Pons (tissue), 1 donor: ENCODE measurements at regions not wholly inside any gene's neighbourhood (a gene's known extent, or its start where the extent isn't known, plus 50 kb on each side); places are given as distances from the start of the nearest gene placed in this dataset.
"Not testable (repeated sequence)": the region's sequence is repeated elsewhere in the genome, so short reads cannot be mapped to it uniquely, and the experiment has no call there.

ENCODE experiments used
- DNase-seq: peaks from one replicate; pipeline ENCODE4 v3.0.0-alpha.2; 2016; ENCODE audit warnings: low spot score

DNA sequence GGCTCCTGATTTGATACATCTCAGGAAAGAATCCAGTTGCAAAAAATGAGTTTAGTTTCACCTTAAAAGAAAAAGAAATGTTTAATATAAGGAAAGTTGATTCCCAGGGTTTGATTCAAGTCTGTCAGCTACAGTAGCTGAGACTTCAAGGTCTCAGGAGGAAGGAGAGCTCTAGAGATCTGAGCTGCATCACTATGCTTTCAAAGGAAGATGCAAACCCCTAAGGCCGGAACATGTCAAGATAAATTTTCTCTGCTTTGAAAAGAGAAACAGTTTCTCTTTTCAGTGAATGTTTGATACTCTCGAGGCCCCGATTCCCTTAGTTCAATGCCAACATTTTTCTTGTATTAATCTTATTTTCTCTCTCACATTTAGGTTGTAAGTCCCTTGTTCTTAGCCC, 128.6 kb downstream of the RGPD3 start:
- no peak for DNase-seq

DNA sequence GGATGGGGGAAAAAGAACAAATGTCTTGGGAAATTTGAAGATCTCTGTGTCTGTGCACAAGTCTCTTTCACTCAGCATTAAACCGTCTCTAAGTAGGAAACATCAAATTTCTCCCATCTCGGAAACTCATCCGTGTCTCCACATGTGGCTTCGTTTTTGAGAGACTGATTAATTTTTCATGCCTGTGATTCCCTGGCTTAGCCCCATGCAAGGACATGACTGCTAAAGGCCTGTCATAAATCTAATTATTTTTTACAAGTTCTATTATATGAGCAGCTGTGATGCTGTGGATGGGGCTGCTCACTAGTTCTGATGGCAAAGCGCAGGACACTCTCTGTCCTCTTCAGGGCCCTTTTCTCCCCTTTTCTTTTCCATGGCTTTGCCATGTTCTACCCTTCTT, 129.1 kb downstream of the RGPD3 start:
- DNase-seq, result no peak

- DNase-seq, result no peak
These were observed 130.2 kb downstream of the RGPD3 start for GRCh38 chr2:106338043-106338442.

GRCh38 chr2:106336737-106337136, 131.5 kb downstream of the RGPD3 start:
- no peak for DNase-seq

GRCh38 chr2:106336108-106336507, 132.1 kb downstream of the RGPD3 start:
- no peak for DNase-seq

- DNase-seq, result no peak
These were observed 133.4 kb downstream of the RGPD3 start for GRCh38 chr2:106334802-106335201.

DNA sequence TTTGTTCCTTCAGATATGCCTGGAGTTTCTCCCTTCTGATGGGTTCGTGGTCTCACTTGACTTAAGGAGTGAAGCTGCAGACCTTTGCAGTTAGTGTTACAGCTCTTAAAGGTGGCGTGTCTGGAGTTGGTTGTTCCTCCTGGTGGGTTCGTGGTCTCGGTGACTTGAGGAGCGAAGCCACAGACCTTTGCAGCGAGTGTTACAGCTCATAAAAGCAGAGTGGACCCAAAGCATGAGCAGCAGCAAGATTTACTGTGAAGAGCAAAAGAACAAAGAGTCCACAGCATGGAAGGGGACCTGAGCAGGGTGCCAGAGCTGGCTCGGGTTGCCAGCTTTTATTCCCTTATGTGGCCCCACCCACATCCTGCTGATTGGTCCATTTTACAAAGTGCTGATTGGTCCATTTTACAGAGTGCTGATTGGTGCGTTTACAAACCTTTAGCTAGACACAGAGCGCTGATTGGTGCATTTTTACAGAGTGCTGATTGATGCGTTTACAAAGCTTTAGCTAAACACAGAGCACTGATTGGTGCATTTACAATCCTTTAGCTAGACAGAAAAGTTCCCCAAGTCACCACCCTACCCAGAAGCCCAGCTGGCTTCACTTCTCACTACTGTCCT, 134.8 kb downstream of the RGPD3 start:
- not testable (repeated sequence) for DNase-seq

GRCh38 chr2:106332054-106332453, 136.2 kb downstream of the RGPD3 start:
- DNase-seq, result no peak

DNA sequence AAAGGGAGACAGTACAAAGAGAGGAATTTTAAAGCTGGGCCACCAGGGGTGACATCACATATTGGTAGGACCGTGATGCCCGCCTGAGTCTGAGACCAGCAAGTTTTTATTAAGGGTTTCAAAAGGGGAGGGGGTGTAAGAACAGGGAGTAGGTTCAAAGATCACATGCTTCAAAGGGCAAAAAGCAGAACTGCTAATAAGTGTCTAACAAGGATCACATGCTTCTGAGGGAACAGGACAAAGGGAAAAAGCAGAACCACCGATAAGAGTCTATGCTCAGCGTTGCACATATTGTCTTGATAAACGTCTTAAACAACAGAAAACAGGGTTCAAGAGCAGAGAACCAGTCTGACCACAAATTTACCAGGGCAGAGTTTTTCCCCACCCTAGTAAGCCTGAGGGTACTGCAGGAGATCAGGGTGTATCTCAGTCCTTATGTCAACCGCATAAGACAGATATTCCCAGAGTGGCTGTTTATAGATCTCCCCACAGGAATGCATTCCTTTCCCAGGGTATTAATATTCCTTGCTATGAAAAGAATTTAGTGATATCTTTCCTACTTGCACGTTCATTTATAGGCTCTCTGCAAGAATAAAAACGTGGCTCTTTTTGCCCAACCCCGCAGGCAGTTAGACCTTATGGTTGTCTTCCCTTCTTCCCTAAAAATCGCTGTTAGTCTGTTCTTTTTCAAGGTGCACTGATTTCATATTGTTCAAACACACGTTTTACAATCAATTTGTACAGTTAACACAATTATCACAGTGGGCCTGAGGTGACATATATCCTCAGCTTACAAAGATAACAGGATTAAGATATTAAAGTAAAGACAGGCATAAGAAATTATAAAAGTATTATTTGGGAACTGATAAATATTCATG, 136.5 kb upstream of the UXS1 start:
- not testable (repeated sequence) for DNase-seq

DNA sequence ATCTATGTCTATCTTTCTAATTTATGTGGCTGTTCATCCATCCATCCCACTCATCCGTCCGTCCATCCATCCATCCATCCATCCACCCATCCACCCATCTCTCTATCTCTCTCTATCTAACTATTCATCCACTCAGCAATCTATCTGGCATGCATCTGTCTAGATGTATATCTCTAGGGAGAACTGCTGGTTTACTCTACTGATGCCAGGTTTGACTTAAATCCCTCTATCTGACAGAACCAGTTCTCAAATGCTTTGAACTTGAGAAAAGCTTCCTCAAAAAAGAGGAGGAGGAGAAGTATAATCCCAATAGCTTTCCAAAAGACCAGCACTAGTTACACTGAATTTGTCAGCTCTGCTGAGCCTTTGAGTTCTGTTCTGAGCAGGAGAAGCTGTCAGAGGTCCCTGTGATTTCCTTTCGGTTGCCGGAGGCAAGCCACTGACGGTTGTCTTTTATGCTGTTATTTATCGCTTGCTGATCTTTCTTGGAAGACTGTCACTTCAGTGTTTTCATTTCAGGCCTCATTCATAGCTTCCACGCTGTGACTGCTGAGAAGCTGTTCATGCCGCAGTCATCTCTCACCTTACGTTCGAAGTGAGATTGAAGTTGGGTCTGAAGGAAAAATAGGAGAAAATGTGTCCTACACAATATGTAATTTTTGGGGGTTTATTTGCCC, 129.4 kb upstream of the UXS1 start:
- no peak for DNase-seq

GRCh38 chr2:106322281-106322680, 128.2 kb upstream of the UXS1 start:
- no peak for DNase-seq

DNA sequence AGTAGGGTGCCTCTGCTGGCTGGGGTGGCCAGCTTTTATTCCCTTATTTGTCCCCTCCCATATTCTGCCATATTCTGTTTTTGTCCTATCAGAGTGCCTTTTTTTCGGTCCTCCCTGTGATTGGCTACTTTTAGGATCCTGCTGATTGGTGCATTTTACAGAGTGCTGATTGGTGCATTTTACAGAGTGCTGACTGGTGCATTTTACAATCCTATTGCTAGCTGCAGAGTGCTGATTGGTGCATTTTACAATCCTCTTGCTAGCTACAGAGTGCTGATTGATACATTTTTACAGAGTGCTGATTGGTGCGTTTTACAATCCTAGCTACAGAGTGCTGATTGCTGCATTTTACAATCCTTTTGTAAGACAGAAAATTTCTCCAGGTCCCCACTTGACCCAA, 126.3 kb upstream of the UXS1 start:
- DNase-seq, result not testable (repeated sequence)

- DNase-seq, result peak; percentile 6
These were observed 122.8 kb upstream of the UXS1 start for GRCh38 chr2:106316915-106317314.

DNA sequence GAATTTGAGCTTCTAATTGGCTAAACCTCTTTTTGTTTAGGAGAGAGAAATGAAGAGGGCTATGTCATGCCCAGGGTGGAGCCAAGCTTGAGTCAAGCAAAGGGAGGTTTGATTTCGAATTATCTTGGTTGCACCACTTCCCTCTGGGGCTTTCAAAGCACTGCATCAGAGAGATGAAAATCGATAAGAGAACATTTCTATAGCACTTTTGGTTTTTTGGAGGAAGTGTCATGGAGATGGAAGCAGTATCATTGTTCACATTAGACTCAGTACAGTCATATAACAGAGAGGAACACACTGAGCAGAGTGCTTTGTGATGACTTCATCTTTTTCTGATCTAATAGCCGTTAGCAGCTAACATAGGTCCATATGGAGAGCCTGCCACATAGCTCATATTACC, 120.3 kb upstream of the UXS1 start:
- DNase-seq, result no peak

DNA sequence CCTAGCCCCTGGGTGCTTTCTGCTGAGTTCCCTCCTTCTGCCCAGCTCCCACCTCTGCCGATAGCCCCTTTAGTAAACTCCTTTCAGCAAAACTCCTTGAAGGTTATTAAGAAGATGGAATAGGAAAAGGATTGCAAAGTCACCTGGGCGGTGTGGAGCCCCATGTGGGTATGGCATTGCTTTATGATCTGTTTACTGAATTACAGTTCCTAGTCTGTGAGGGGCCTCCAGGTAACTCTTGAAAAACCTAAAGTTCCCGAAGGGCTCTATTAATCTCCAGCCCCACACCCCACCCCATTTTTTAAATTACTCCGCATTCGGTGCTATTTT, 116.9 kb upstream of the UXS1 start:
- no peak for DNase-seq

GRCh38 chr2:106307860-106308259, 113.8 kb upstream of the UXS1 start:
- no peak for DNase-seq

DNA sequence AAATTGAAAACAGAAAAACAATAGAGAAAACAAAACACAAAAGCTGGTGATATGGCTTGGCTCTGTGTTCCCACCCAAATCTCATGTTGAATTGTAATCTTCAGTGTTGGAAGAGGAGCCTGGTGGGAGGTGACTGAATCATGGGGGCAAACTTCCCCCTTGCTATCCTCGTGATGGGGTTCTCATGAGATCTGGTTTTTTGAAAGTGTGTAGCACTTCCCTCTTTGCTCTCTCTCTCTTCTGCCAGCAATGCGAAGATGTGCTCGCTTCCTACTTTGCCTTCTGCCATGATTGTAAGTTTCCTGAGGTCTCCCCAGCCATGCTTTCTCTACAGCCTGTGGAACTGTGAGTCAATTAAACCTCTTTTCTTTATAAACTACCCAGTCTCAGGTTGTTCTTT, 112.3 kb upstream of the UXS1 start:
- DNase-seq, result no peak

- DNase-seq, result no peak
These were observed 110.6 kb upstream of the UXS1 start for GRCh38 chr2:106304612-106305184.

DNA sequence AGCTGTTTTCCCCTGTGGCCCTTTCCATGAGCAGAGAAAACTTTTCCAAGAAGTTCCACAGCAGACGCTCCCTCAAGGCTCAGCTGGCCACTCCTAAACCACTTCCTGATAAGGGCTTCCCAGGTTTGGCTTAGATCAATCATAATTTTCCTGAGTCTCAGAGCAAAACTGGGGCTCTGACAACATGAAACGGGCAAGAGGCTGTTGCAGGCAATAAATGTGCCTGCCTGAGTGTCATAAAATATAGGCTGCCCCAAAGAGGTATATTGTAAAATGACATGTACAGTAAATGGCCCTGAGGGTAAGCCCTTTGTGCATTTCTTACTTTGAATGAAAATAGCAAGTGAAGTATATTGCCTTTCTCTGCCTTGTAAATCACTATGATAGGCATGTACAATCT, 105.6 kb upstream of the UXS1 start:
- DNase-seq, result no peak

- DNase-seq, result no peak
These were observed 102.2 kb upstream of the UXS1 start for GRCh38 chr2:106296182-106296815.

DNA sequence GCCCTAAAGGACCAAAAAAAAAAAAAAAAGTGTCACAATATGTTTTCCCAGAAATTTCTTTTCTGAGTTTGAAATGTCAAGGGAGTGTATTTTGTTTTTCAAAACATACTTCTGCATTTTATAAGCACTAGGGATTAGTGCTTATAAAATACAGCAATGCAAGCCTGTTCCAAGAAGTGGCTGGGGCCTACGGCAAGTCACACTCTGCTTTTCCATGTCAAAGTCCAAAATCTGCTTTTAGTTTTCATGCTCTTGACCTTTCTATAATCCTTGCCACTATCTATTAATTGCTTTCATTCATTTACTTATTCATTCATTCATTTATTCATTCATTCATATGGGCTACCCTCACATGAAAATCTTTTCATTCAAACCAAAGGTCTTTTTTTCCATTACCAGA, 100.1 kb upstream of the UXS1 start:
- DNase-seq, result no peak

GRCh38 chr2:106293271-106293783, 99.2 kb upstream of the UXS1 start:
- DNase-seq, result no peak
